Thyroid gland (tissue), 4 donors: ENCODE measurements at regions not wholly inside any gene's neighbourhood (a gene's known extent, or its start where the extent isn't known, plus 50 kb on each side); places are given as distances from the start of the nearest gene placed in this dataset.

Experiments
- DNase-seq, 2 donors: peaks; one replicate each; pipeline ENCODE4 v3.0.0-alpha.2; 2019
- H3K27ac ChIP-seq, 3 donors: fragments of 200-600 bp; sonication (generic); 1 replicate in 2 of 3; 2 replicates in 1 of 3; pipeline ENCODE4 v1.5.1; 2016 to 2019; ENCODE audit warnings: mild to moderate bottlenecking in 1 of 3, moderate library complexity in 1 of 3
- H3K27me3 ChIP-seq: fragments of 200-600 bp; sonication (generic); one replicate; pipeline ENCODE4 v1.5.1; 2019
- H3K36me3 ChIP-seq, 2 donors: fragments of 200-600 bp; sonication (generic); one replicate each; pipeline ENCODE4 v1.5.1; 2016 to 2019
- H3K4me1 ChIP-seq, 2 donors: fragments of 200-600 bp; sonication (generic); one replicate each; pipeline ENCODE4 v1.5.1; 2017 to 2019
- H3K4me3 ChIP-seq, 3 donors: fragments of 200-600 bp; sonication (generic); replicated peaks in 1 of 3; 1 replicate in 2 of 3; 2 replicates in 1 of 3; pipeline ENCODE4 v1.5.1; 2016; ENCODE audit warnings: mild to moderate bottlenecking in 1 of 3
- H3K9me3 ChIP-seq: fragments of 200-600 bp; sonication (generic); one replicate; pipeline ENCODE4 v1.5.1; 2017
- CTCF ChIP-seq, 6 experiments: fragments of 200-600 bp in 3 of 6; fragments of 450-650 bp in 3 of 6; sonication (generic) in 3 of 6; IDR thresholded peaks; one replicate each; pipeline ENCODE4 v1.5.1; 2016 to 2019; ENCODE audit warnings: antibody characterized with exemption in 6 of 6, mild to moderate bottlenecking in 2 of 6, inconsistent platforms in 1 of 6, moderate library complexity in 1 of 6
- POLR2A ChIP-seq, 2 donors: fragments of 450-650 bp; IDR thresholded peaks; one replicate each; pipeline ENCODE4 v1.6.1; 2017; ENCODE audit warnings: antibody characterized with exemption in 2 of 2, mild to moderate bottlenecking in 2 of 2, moderate library complexity in 1 of 2
- WGBS, 2 donors: methylation state at CpG; one replicate each; pipeline ENCODE4 v1.1.5; 2017; 5-methylcytosine and 5-hydroxymethylcytosine counted together
- intact Hi-C: fragments of 100-400 bp; cut with DNase I; formaldehyde crosslinking; loops from one replicate; pipeline ENCODE4 v1.15.1; 2023

DNA sequence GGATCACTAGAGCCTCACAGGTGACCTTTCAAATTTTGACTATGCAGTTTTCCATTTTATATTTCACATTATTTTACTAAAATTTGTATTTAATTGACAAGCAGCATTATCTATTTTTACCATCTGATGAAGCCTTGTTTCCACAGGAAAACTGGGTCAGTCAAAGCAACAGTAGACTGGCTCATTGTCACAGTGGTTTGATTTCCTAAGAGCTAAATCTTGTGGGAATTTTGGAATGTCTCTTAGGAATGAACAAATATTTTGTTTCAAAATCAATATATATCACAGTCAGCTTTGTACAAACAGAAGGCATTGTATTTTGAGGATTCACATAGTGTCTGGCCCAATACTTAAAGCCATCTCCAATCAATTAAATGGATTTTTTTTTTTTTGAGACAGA, 152.6 kb upstream of the RNPC3 start:
- no peak for DNase-seq
- no peak overlapping the region for H3K27ac ChIP-seq
- H3K4me3 ChIP-seq: no peak overlapping the region
- no peaks in the 10 kb centered on the region for H3K9me3 ChIP-seq
- no peak for TF ChIP-seq CTCF (IDR thresholded peaks at IDR 0.05)
- TF ChIP-seq POLR2A (IDR thresholded peaks at IDR 0.05): no peak
- H3K36me3 ChIP-seq: no peaks in the 10 kb centered on the region
- H3K27me3 ChIP-seq: no peaks in the 10 kb centered on the region
- intact Hi-C loops: no loop called here
- H3K4me1 ChIP-seq: no peaks in the 10 kb centered on the region

DNA sequence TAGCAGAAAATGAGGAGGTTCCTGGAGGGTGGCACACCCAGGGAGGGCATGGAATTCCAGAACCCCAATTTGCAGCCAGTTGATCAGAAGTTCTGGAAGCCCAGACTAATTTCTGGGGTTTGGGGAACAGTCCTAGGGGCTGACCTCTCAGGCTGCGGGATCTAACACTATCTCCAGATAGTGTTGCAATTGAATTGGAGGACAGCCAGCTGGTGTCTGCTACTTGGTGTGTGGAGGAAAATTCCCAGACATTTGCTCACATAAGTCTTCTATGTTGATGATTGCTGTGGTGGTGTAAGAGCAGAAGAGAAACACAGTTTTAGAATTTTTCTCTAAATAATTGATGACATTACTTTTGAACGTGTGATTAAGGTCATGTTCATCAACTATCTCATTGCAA, 154.3 kb upstream of the RNPC3 start:
- intact Hi-C loops: no loop called here
- no peaks in the 10 kb centered on the region for H3K9me3 ChIP-seq
- WGBS, 2 donors: 52 to 75% methylated on average over 2 of the region's 2 CpGs
- H3K27me3 ChIP-seq: no peaks in the 10 kb centered on the region
- H3K27ac ChIP-seq: no peak overlapping the region
- DNase-seq: no peak
- no peaks in the 10 kb centered on the region for H3K4me1 ChIP-seq
- no peaks in the 10 kb centered on the region for H3K36me3 ChIP-seq
- TF ChIP-seq POLR2A (IDR thresholded peaks at IDR 0.05) (no peak), CTCF (IDR thresholded peaks at IDR 0.05) (no peak)
- H3K4me3 ChIP-seq: no peak overlapping the region

DNA sequence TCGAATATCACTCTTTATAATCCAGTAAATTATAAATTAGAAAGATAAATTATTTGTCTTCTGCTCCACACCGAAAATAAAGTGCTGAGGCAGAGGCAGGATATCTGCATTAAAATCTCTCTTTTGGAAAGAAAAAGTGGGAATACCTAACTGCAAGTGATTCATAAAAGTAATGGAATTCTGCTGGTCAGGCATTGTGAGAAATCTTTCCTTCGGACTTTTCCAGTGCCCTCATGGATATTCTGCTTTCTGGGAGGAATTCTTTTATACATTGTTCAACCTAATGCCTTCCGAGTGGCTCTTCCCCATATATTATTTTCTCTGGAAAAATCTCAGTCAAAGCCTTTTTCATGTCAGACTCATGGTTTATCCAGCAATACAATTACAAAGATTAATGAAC, 158.3 kb upstream of the RNPC3 start:
- intact Hi-C loops: no loop called here
- Histone ChIP-seq H3K36me3 (no peaks in the 10 kb centered on the region), H3K9me3 (no peaks in the 10 kb centered on the region), H3K4me1 (no peaks in the 10 kb centered on the region), H3K27ac (no peak overlapping the region), H3K27me3 (no peaks in the 10 kb centered on the region), H3K4me3 (no peak overlapping the region)
- WGBS, 2 donors: 85 to 90% methylated on average over 4 of the region's 4 CpGs
- no peak for TF ChIP-seq CTCF (IDR thresholded peaks at IDR 0.05)
- no peak for TF ChIP-seq POLR2A (IDR thresholded peaks at IDR 0.05)
- no peak for DNase-seq

DNA sequence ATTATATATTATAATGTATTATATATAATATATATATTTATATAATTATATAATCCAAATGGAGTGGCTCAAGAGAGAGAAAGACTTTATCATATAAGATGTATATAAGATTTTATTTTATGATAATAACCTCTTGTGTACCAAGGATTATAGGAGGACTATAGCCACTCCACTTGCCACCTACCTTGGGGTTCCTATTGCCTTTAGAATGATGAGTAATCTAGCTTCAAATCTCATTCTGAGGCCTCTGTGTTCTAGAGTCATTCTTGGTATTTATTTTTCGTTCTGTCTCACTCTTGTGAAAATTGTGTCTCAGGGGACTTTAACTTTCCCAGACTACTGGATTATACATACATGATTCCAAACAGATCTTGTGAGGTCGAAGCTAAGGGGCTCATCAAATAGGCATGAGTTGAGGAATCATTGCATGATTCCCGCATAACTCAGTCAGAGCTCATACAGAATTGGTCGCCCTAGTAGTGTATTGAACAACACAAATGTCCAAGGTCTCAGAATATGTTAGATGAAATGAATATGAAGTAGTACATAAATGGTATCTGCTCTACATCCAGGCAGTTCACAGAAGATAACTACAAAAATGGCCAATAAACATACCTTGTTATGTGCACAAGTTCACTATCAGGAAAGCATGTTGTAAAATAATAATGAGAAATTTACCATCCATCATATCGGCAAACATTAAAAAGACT, 159.5 kb upstream of the RNPC3 start:
- Histone ChIP-seq H3K4me3 (no peak overlapping the region), H3K4me1 (no peaks in the 10 kb centered on the region), H3K9me3 (no peaks in the 10 kb centered on the region), H3K27ac (no peak overlapping the region), H3K36me3 (no peaks in the 10 kb centered on the region), H3K27me3 (no peaks in the 10 kb centered on the region)
- 93 to 95% methylated on average over 5 of the region's 5 CpGs for WGBS, 2 donors
- TF ChIP-seq POLR2A (IDR thresholded peaks at IDR 0.05) (no peak), CTCF (IDR thresholded peaks at IDR 0.05) (no peak)
- no peak for DNase-seq
- intact Hi-C loops: no loop called here

DNA sequence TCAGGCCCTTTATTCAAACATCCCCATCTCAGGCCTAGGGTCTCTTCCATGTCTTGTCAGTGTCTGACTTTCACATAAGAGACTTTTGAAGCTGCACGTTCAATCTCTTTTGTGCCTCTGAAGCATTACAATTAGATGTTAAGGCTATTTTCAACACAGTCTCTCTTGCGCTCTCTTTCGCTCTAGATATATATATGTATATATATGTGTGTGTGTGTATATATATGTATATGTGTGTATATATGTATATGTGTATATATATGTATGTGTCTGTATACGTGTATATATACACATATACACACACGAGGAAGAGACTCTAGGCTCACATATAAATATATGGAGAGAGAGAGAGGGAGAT, 162.5 kb upstream of the RNPC3 start:
- H3K4me1 ChIP-seq: no peaks in the 10 kb centered on the region
- 93 to 98% methylated on average over 5 of the region's 5 CpGs for WGBS, 2 donors
- H3K36me3 ChIP-seq: no peaks in the 10 kb centered on the region
- H3K4me3 ChIP-seq: no peak overlapping the region
- no peaks in the 10 kb centered on the region for H3K27me3 ChIP-seq
- no peak overlapping the region for H3K27ac ChIP-seq
- TF ChIP-seq CTCF (IDR thresholded peaks at IDR 0.05) (no peak), POLR2A (IDR thresholded peaks at IDR 0.05) (no peak)
- DNase-seq: no peak
- H3K9me3 ChIP-seq: no peaks in the 10 kb centered on the region
- intact Hi-C loops: no loop called here
